ENCODE measurements at regions not wholly inside any gene's neighbourhood (a gene's known extent, or its start where the extent isn't known, plus 50 kb on each side); places are given as distances from the start of the nearest gene placed in this dataset.

DNA sequence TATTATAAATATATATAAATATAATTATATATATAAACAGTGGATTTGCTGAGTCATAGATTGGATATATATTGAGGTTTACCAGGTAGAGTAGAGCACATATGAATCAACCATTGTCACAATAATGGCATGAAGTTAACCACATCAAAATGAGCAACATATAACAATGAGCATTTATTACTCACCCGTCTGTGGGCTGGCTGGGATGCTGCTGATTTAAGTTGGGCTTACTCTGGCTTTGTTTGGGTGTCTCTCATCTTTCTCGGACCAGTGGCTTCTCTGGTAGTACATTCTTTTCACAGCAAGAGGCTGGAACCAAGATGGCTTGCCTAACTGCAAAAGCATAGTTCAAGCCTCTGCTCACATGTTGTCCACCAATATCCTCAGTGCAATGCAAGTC lies 111.7 kb upstream of the TAPT1 start:
- Histone ChIP-seq H3K23ac (ENCODE audit: insufficient read length) (no peak overlapping the region), H2BK20ac (ENCODE audit: low read length) (no peak overlapping the region), H3K4me2 (ENCODE audit: insufficient read depth in 1 of 2, low read depth in 2 of 2, low read length in 2 of 2) (no peak overlapping the region), H3K27me3 (replicated peaks in 1 of 4; ENCODE audit: control insufficient read depth in 3 of 4, extremely low read depth in 1 of 4, insufficient read depth in 3 of 4, low read length in 3 of 4) (no peaks in the 10 kb centered on the region), H4K5ac (ENCODE audit: insufficient read length, low read depth, low read length) (no peak overlapping the region), H3K27ac (ENCODE audit: low read depth, low read length) (no peak overlapping the region), H2BK5ac (ENCODE audit: low read depth, low read length) (no peak overlapping the region), H4K20me1 (replicated peaks in 1 of 2; ENCODE audit: control insufficient read depth in 1 of 2, insufficient read depth in 2 of 2, low read length in 2 of 2) (no peaks in the 10 kb centered on the region), H2BK12ac (ENCODE audit: low read depth, low read length) (no peak overlapping the region), H3K4me3 (ENCODE audit: extremely low read depth in 1 of 4, insufficient read depth in 2 of 4, low read depth in 3 of 4, low read length in 4 of 4) (no peak overlapping the region), H3K4ac (replicated peaks; ENCODE audit: insufficient read length, low read depth, low read length) (no peak overlapping the region), H3K9me3 (ENCODE audit: insufficient read depth in 2 of 2, low read depth in 1 of 2, low read length in 1 of 2) (no peaks in the 10 kb centered on the region), H3K79me2 (ENCODE audit: control insufficient read depth in 1 of 2, insufficient read depth in 2 of 2, low read length in 2 of 2) (no peaks in the 10 kb centered on the region), H3K4me1 (replicated peaks in 1 of 4; ENCODE audit: control insufficient read depth in 3 of 4, insufficient read depth in 4 of 4, low read length in 3 of 4) (no peaks in the 10 kb centered on the region), H3K79me1 (ENCODE audit: low read depth, low read length) (no peaks in the 10 kb centered on the region), H2AK5ac (ENCODE audit: low read depth, low read length) (no peak overlapping the region), H2AFZ (ENCODE audit: low read length) (no peak overlapping the region), H4K91ac (replicated peaks; ENCODE audit: insufficient read length, low read length) (no peak overlapping the region), H3K9ac (replicated peaks in 1 of 4; ENCODE audit: extremely low read depth in 1 of 4, low read depth in 3 of 4, low read length in 3 of 4) (no peak overlapping the region), H3K14ac (ENCODE audit: insufficient read length) (no peak overlapping the region), H3K23me2 (ENCODE audit: low read depth, low read length) (no peaks in the 10 kb centered on the region), H3K56ac (replicated peaks; ENCODE audit: insufficient read length, low read depth, low read length) (no peak overlapping the region), H3K36me3 (ENCODE audit: control insufficient read depth in 2 of 4, insufficient read depth in 4 of 4, low read length in 3 of 4) (no peaks in the 10 kb centered on the region), H2BK120ac (replicated peaks; ENCODE audit: low read depth, low read length) (no peak overlapping the region), H2BK15ac (ENCODE audit: low read length) (no peak overlapping the region), H4K8ac (ENCODE audit: extremely low read depth, insufficient read depth, low read length) (no peak overlapping the region), H3K18ac (ENCODE audit: extremely low read depth, low read length) (no peak overlapping the region)
- FAIRE-seq = no peak
- CTCF ChIA-PET (ENCODE audit: partially characterized antibody) = no interaction called here
- no peak for DNase-seq (ENCODE audit: low read depth in 1 of 2, low spot score in 2 of 2)
- WGBS, 2 experiments (ENCODE audit: extremely low coverage in 1 of 2, insufficient coverage in 1 of 2, insufficient read length in 1 of 2, insufficient replicate concordance in 2 of 2, low coverage in 1 of 2, low lambda C conversion rate in 2 of 2, missing lambda C conversion rate in 1 of 2) = 88% methylated on average over 2 of the region's 2 CpGs; no CpG with 5 or more reads in 1 of the 2 experiments
- POLR2A ChIA-PET (ENCODE audit: partially characterized antibody) = no interaction called here
- TF ChIP-seq TAF7 (optimal IDR thresholded peaks at IDR 0.05; ENCODE audit: borderline replicate concordance, low read depth, low read length) = no peak
- TF ChIP-seq POLR2AphosphoS5 (IDR thresholded peaks at IDR 0.05; ENCODE audit: low read depth, low read length) = no peak
- no peak for TF ChIP-seq SUZ12 (IDR thresholded peaks at IDR 0.05; ENCODE audit: low read length)
- no peak for TF ChIP-seq KDM5A (IDR thresholded peaks at IDR 0.05; ENCODE audit: low read length)
- TF ChIP-seq, protein P1, sequence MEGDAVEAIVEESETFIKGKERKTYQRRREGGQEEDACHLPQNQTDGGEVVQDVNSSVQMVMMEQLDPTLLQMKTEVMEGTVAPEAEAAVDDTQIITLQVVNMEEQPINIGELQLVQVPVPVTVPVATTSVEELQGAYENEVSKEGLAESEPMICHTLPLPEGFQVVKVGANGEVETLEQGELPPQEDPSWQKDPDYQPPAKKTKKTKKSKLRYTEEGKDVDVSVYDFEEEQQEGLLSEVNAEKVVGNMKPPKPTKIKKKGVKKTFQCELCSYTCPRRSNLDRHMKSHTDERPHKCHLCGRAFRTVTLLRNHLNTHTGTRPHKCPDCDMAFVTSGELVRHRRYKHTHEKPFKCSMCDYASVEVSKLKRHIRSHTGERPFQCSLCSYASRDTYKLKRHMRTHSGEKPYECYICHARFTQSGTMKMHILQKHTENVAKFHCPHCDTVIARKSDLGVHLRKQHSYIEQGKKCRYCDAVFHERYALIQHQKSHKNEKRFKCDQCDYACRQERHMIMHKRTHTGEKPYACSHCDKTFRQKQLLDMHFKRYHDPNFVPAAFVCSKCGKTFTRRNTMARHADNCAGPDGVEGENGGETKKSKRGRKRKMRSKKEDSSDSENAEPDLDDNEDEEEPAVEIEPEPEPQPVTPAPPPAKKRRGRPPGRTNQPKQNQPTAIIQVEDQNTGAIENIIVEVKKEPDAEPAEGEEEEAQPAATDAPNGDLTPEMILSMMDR (IDR thresholded peaks at IDR 0.05; ENCODE audit: control extremely low read depth in 1 of 3, insufficient read depth in 1 of 3, low read depth in 1 of 3, low read length in 3 of 3) = no peak
- no peak for TF ChIP-seq NRF1 (IDR thresholded peaks at IDR 0.05; ENCODE audit: low read depth, low read length)
- no peak for TF ChIP-seq CBX8 (IDR thresholded peaks at IDR 0.05; ENCODE audit: borderline replicate concordance, low read depth, low read length)
- TF ChIP-seq KDM4A (IDR thresholded peaks at IDR 0.05; ENCODE audit: low read depth, low read length, severe bottlenecking) = no peak
- TF ChIP-seq RNF2 (IDR thresholded peaks at IDR 0.05; ENCODE audit: borderline replicate concordance, low read depth, low read length, missing control alignments, poor library complexity, severe bottlenecking) = no peak
- no peak for TF ChIP-seq BRCA1 (IDR thresholded peaks at IDR 0.05; ENCODE audit: low read depth, low read length)
- no peak for TF ChIP-seq RXRA (IDR thresholded peaks at IDR 0.05; ENCODE audit: insufficient read depth, low read depth, low read length)
- TF ChIP-seq SP2 (IDR thresholded peaks at IDR 0.05; ENCODE audit: low read length) = no peak
- TF ChIP-seq SP4 (IDR thresholded peaks at IDR 0.05; ENCODE audit: low read length) = no peak
